HG02870 (cell line): ENCODE measurements at regions not wholly inside any gene's neighbourhood (a gene's known extent, or its start where the extent isn't known, plus 50 kb on each side); places are given as distances from the start of the nearest gene placed in this dataset.
"Not testable (repeated sequence)": the region's sequence is repeated elsewhere in the genome, so short reads cannot be mapped to it uniquely, and the experiment has no call there.

Experiments
- ATAC-seq: cut with Tn5 transposase; IDR thresholded peaks from one replicate; pipeline ENCODE4 v1.9.1; 2021; ENCODE audit warnings: mild to moderate bottlenecking, moderate library complexity; ENCODE audit not compliant: unreplicated experiment

- no peak for ATAC-seq
Measured at GRCh38 chr11:121358760-121359159, 66.2 kb downstream of the SC5D start.

- ATAC-seq: no peak
Measured at GRCh38 chr11:121359591-121359990, 67.0 kb downstream of the SC5D start.

GRCh38 chr11:121362955-121363354 lies 70.4 kb downstream of the SC5D start:
- not testable (repeated sequence) for ATAC-seq

- ATAC-seq: no peak
Measured at GRCh38 chr11:121365304-121365703, 72.7 kb downstream of the SC5D start.

- ATAC-seq: no peak
Measured at GRCh38 chr11:121366038-121366437, 73.5 kb downstream of the SC5D start.

GRCh38 chr11:121367001-121367843 lies 74.7 kb downstream of the SC5D start:
- peak; percentile 94 for ATAC-seq

- no peak for ATAC-seq
Measured at GRCh38 chr11:121367844-121368225, 75.3 kb downstream of the SC5D start.

- ATAC-seq: no peak
Measured at GRCh38 chr11:121368364-121369240, 76.0 kb downstream of the SC5D start.

- ATAC-seq: no peak
Measured at GRCh38 chr11:121369366-121369765, 76.8 kb downstream of the SC5D start.

- ATAC-seq: no peak
Measured at GRCh38 chr11:121372028-121372427, 79.5 kb downstream of the SC5D start.

GRCh38 chr11:121372671-121373429 lies 79.3 kb upstream of the SORL1 start:
- ATAC-seq: peak; percentile 73

- ATAC-seq: no peak
Measured at GRCh38 chr11:121374286-121374985, 77.7 kb upstream of the SORL1 start.

- no peak for ATAC-seq
Measured at GRCh38 chr11:121376130-121376529, 76.0 kb upstream of the SORL1 start.

GRCh38 chr11:121379145-121379810 lies 72.8 kb upstream of the SORL1 start:
- ATAC-seq: not testable (repeated sequence)

GRCh38 chr11:121383716-121384115 lies 68.4 kb upstream of the SORL1 start:
- ATAC-seq: no peak

GRCh38 chr11:121385688-121386087 lies 66.4 kb upstream of the SORL1 start:
- no peak for ATAC-seq
